ENCODE measurements at regions not wholly inside any gene's neighbourhood (a gene's known extent, or its start where the extent isn't known, plus 50 kb on each side); places are given as distances from the start of the nearest gene placed in this dataset.

GRCh38 chr1:166698771-166699170, 140.5 kb upstream of the POGK start:
- no peak overlapping the region for H3K9ac ChIP-seq (replicated peaks; ENCODE audit: extremely low read depth, insufficient read depth, low read length)
- no peak overlapping the region for H3K4me2 ChIP-seq (ENCODE audit: insufficient read depth, low read length)
- no peak for TF ChIP-seq POLR2A (IDR thresholded peaks at IDR 0.05; ENCODE audit: low read depth, low read length)
- no peak for TF ChIP-seq POLR2AphosphoS5 (IDR thresholded peaks at IDR 0.05; ENCODE audit: insufficient read depth, low read depth, low read length)
- no peak for TF ChIP-seq EZH2 (IDR thresholded peaks at IDR 0.05; ENCODE audit: borderline replicate concordance, low read depth, low read length, severe bottlenecking)
- no peak for TF ChIP-seq GATA2 (IDR thresholded peaks at IDR 0.05; ENCODE audit: insufficient read depth, insufficient read length, low read depth, low read length)
- TF ChIP-seq MAX (IDR thresholded peaks at IDR 0.05; ENCODE audit: insufficient read depth, insufficient read length), result no peak
- TF ChIP-seq MYC (IDR thresholded peaks at IDR 0.05; ENCODE audit: low read depth, low read length), result no peak
- TF ChIP-seq CTCF (IDR thresholded peaks at IDR 0.05; ENCODE audit: extremely low read depth in 1 of 2, insufficient read depth in 1 of 2, low read depth in 1 of 2, low read length in 2 of 2), result no peak
- TF ChIP-seq JUN (IDR thresholded peaks at IDR 0.05; ENCODE audit: borderline replicate concordance, insufficient read depth, insufficient read length, low read depth), result no peak
- no peak for TF ChIP-seq FOS (IDR thresholded peaks at IDR 0.05; ENCODE audit: borderline replicate concordance, insufficient read depth, low read length)
- no peaks in the 10 kb centered on the region for H3K36me3 ChIP-seq (ENCODE audit: control insufficient read depth in 2 of 2, extremely low read depth in 1 of 2, insufficient read depth in 2 of 2, low read length in 2 of 2)
- FAIRE-seq (no peak), DNase-seq (ENCODE audit: low read depth, low spot score) (no peak)
- H3K4me1 ChIP-seq (ENCODE audit: control insufficient read depth, extremely low read depth, insufficient read depth, low read length), result no peaks in the 10 kb centered on the region
- H3K4me3 ChIP-seq (replicated peaks in 1 of 3; ENCODE audit: insufficient read depth in 1 of 3, low read depth in 1 of 3, low read length in 3 of 3), result no peak overlapping the region
- intact Hi-C loops (cut with micrococcal nuclease), result no loop called here
- no peaks in the 10 kb centered on the region for H3K27me3 ChIP-seq (ENCODE audit: control insufficient read depth in 2 of 2, insufficient read depth in 2 of 2, low read length in 2 of 2)
- H2AFZ ChIP-seq (ENCODE audit: low read depth, low read length), result no peak overlapping the region
- H3K79me2 ChIP-seq (ENCODE audit: control insufficient read depth, insufficient read depth, low read length), result no peaks in the 10 kb centered on the region
- ChIA-PET CTCF (no interaction called here), POLR2A (no interaction called here)
- no peaks in the 10 kb centered on the region for H4K20me1 ChIP-seq (replicated peaks; ENCODE audit: control insufficient read depth, extremely low read depth, insufficient read depth, low read length)
- no peaks in the 10 kb centered on the region for H3K9me3 ChIP-seq (replicated peaks; ENCODE audit: control insufficient read depth, insufficient read depth, low read length)
- H3K27ac ChIP-seq (ENCODE audit: insufficient read depth, low read depth, low read length), result no peak overlapping the region
- dilution Hi-C loops (cut with MboI; ENCODE audit: extremely low pct_ligation_motif_present, low sequenced_read_pairs), result no loop called here
- no peaks in the 10 kb centered on the region for H3K9me1 ChIP-seq (replicated peaks; ENCODE audit: control insufficient read depth, extremely low read depth, insufficient read depth, low read length)
- no TSS peak for BruUV-seq (replicated peaks)

All from endothelial cell of umbilical vein (primary cell).